Lung (tissue), 11 donors: ENCODE measurements at regions not wholly inside any gene's neighbourhood (a gene's known extent, or its start where the extent isn't known, plus 50 kb on each side); places are given as distances from the start of the nearest gene placed in this dataset.

Experiments used
- ATAC-seq: fragments of 200-7000 bp; cut with Tn5 transposase; one replicate; pipeline ENCODE4 v1.9.1; 2020; ENCODE audit warnings: moderate number of reproducible peaks; ENCODE audit not compliant: insufficient read depth, low FRiP score
- DNase-seq, 3 donors: peaks; one replicate each; pipeline ENCODE4 v3.0.0-alpha.2; 2013 to 2017
- H3K27ac ChIP-seq, 2 donors: one replicate each; pipeline ENCODE4 v1.5.1; 2013; ENCODE audit warnings: mild to moderate bottlenecking in 2 of 2, moderate library complexity in 2 of 2, control low read depth in 1 of 2, inconsistent platforms in 1 of 2, low read depth in 1 of 2, low read length in 1 of 2
- H3K27me3 ChIP-seq, 3 donors: one replicate each; pipeline ENCODE4 v1.5.1; 2013; ENCODE audit warnings: low read length in 2 of 3; ENCODE audit not compliant: control insufficient read depth in 3 of 3, insufficient read depth in 3 of 3
- H3K36me3 ChIP-seq, 4 donors: one replicate each; pipeline ENCODE4 v1.5.1; 2013; ENCODE audit warnings: low read length in 4 of 4, mild to moderate bottlenecking in 1 of 4, moderate library complexity in 1 of 4; ENCODE audit not compliant: control insufficient read depth in 4 of 4, insufficient read depth in 4 of 4
- H3K4me1 ChIP-seq, 5 donors: one replicate each; pipeline ENCODE4 v1.5.1; 2013; ENCODE audit warnings: low read length in 5 of 5, mild to moderate bottlenecking in 2 of 5, moderate library complexity in 1 of 5; ENCODE audit not compliant: control insufficient read depth in 5 of 5, insufficient read depth in 5 of 5
- H3K4me3 ChIP-seq: one replicate; pipeline ENCODE4 v1.5.1; 2013; ENCODE audit warnings: mild to moderate bottlenecking, control low read depth, moderate library complexity
- H3K9ac ChIP-seq, 2 donors: one replicate each; pipeline ENCODE4 v1.5.1; 2013; ENCODE audit warnings: low read length in 2 of 2, control low read depth in 1 of 2; ENCODE audit not compliant: insufficient read depth in 1 of 2
- H3K9me3 ChIP-seq, 4 donors: one replicate each; pipeline ENCODE4 v1.5.1; 2013; ENCODE audit warnings: low read length in 3 of 4, mild to moderate bottlenecking in 1 of 4, moderate library complexity in 1 of 4; ENCODE audit not compliant: control insufficient read depth in 4 of 4, insufficient read depth in 3 of 4
- CTCF ChIP-seq: IDR thresholded peaks from 2 replicates; pipeline ENCODE4 v1.5.1; 2012; ENCODE audit warnings: mild to moderate bottlenecking; ENCODE audit errors: control extremely low read depth, extremely low read depth
- WGBS, 2 donors: extraction: QIAGEN DNeasy Blood & Tissue Kit; methylation state at CpG; one replicate each; pipeline ENCODE4 v1.1.7; 2013; 5-methylcytosine and 5-hydroxymethylcytosine counted together
- donor health status: control.
- donor health status: control.
- donor health status: Bipolar disorder and iron deficiency.
- donor health status: healthy.
- donor health status: DM: yes; HTN: yes; CAD: no.

- Histone ChIP-seq H3K4me3 (no peak overlapping the region), H3K27me3 (no peaks in the 10 kb centered on the region), H3K36me3 (no peaks in the 10 kb centered on the region), H3K27ac (no peak overlapping the region), H3K4me1 (no peaks in the 10 kb centered on the region), H3K9me3 (peaks cover 0 to 1% (median 0%) of the 10 kb centered on the region in 4 donors), H3K9ac (no peak overlapping the region)
- ATAC-seq (no peak), DNase-seq (no peak)
- no peak for TF ChIP-seq CTCF
- WGBS, 2 donors, result 91 to 95% methylated on average over 5 of the region's 5 CpGs
These were observed 660.2 kb downstream of the HTR1B start for GRCh38 chr6:76803038-76803580.

- Histone ChIP-seq H3K4me3 (no peak overlapping the region), H3K9ac (no peak overlapping the region), H3K4me1 (no peaks in the 10 kb centered on the region), H3K27me3 (no peaks in the 10 kb centered on the region), H3K27ac (no peak overlapping the region), H3K36me3 (no peaks in the 10 kb centered on the region), H3K9me3 (no peaks in the 10 kb centered on the region)
- TF ChIP-seq CTCF, result no peak
- no peak for ATAC-seq
- DNase-seq, result no peak
- 92 to 98% methylated on average over 1 of the region's 1 CpG for WGBS, 2 donors
These were observed 670.9 kb downstream of the HTR1B start for GRCh38 chr6:76792394-76792793.

GRCh38 chr6:76790881-76791280 lies 672.4 kb downstream of the HTR1B start:
- ATAC-seq, result no peak
- Histone ChIP-seq H3K27ac (no peak overlapping the region), H3K4me3 (no peak overlapping the region), H3K36me3 (no peaks in the 10 kb centered on the region), H3K9me3 (no peaks in the 10 kb centered on the region), H3K4me1 (no peaks in the 10 kb centered on the region), H3K27me3 (no peaks in the 10 kb centered on the region), H3K9ac (no peak overlapping the region)
- no peak for TF ChIP-seq CTCF
- no peak for DNase-seq
